Activated CD4-positive, alpha-beta T cell treated with anti-CD3 and anti-CD28 coated beads, Interleukin-2, amount 10 ng/mL, durations not matched to agents 7 days and 5 days (primary cell): ENCODE measurements at regions not wholly inside any gene's neighbourhood (a gene's known extent, or its start where the extent isn't known, plus 50 kb on each side); places are given as distances from the start of the nearest gene placed in this dataset.
A peak's percentile ranks its signal among the peaks of the same experiment; 100 is the strongest.

ENCODE experiments used
- CTCF ChIA-PET: fragments of 350-600 bp; sonication (Branson Sonifier 250); formaldehyde crosslinking; loops from one replicate; lab custom pipeline; 2021; ENCODE audit warnings: antibody characterized with exemption; lab: Charles Lee
- POLR2A ChIA-PET: fragments of 350-600 bp; sonication (Branson Sonifier 250); formaldehyde crosslinking; loops from one replicate; lab custom pipeline; 2021; ENCODE audit warnings: antibody characterized with exemption; lab: Charles Lee
- DNase-seq: peaks from one replicate; pipeline ENCODE4 v3.0.0-alpha.2; 2020
- H3K27ac Mint-ChIP-seq: one replicate; pipeline ENCODE4 v1.8.0; 2021; ENCODE audit warnings: mild to moderate bottlenecking, moderate library complexity, mixed read lengths
- H3K27me3 Mint-ChIP-seq: one replicate; pipeline ENCODE4 v1.8.0; 2021; ENCODE audit warnings: mixed read lengths
- H3K36me3 Mint-ChIP-seq: one replicate; pipeline ENCODE4 v1.8.0; 2021; ENCODE audit warnings: low read depth, mixed read lengths
- H3K4me1 Mint-ChIP-seq: one replicate; pipeline ENCODE4 v1.8.0; 2021; ENCODE audit warnings: mixed read lengths
- H3K4me3 Mint-ChIP-seq: one replicate; pipeline ENCODE4 v1.8.0; 2021; ENCODE audit warnings: mild to moderate bottlenecking, moderate library complexity, mixed read lengths
- H3K9me3 Mint-ChIP-seq: one replicate; pipeline ENCODE4 v1.8.0; 2021; ENCODE audit warnings: mixed read lengths

GRCh38 chr12:115762936-115763335 is 514.6 kb downstream of the MED13L start:
- Mint-ChIP-seq H3K36me3 (no peaks in the 10 kb centered on the region), H3K4me1 (no peaks in the 10 kb centered on the region), H3K4me3 (no peak overlapping the region), H3K27me3 (peaks cover 1% of the 10 kb centered on the region), H3K27ac (no peak overlapping the region), H3K9me3 (no peaks in the 10 kb centered on the region)
- ChIA-PET POLR2A (no interaction called here), CTCF (interaction anchor here (0.7 kb wide), 1 partner anchor 183 kb away, joined by 3 read pairs; no protein-coding TSS in a partner anchor)
- no peak for DNase-seq

- no peaks in the 10 kb centered on the region for H3K4me1 Mint-ChIP-seq
- no peak overlapping the region for H3K4me3 Mint-ChIP-seq
- no peak for DNase-seq
- CTCF ChIA-PET: no interaction called here
- H3K36me3 Mint-ChIP-seq: no peaks in the 10 kb centered on the region
- H3K9me3 Mint-ChIP-seq: no peaks in the 10 kb centered on the region
- POLR2A ChIA-PET: no interaction called here
- H3K27me3 Mint-ChIP-seq: peaks cover 3% of the 10 kb centered on the region
- no peak overlapping the region for H3K27ac Mint-ChIP-seq
Observed at GRCh38 chr12:115761784-115762183, 515.7 kb downstream of the MED13L start.

- Mint-ChIP-seq H3K4me1 (no peaks in the 10 kb centered on the region), H3K36me3 (no peaks in the 10 kb centered on the region), H3K27me3 (peaks cover 10% of the 10 kb centered on the region), H3K9me3 (no peaks in the 10 kb centered on the region), H3K4me3 (no peak overlapping the region), H3K27ac (no peak overlapping the region)
- POLR2A ChIA-PET: no interaction called here
- CTCF ChIA-PET: no interaction called here
- no peak for DNase-seq
Observed at GRCh38 chr12:115760231-115760630, 517.3 kb downstream of the MED13L start.

GRCh38 chr12:115758877-115759620 is 518.4 kb downstream of the MED13L start:
- DNase-seq: no peak
- Mint-ChIP-seq H3K27me3 (peaks cover 16% of the 10 kb centered on the region), H3K9me3 (no peaks in the 10 kb centered on the region), H3K4me3 (no peak overlapping the region), H3K4me1 (no peaks in the 10 kb centered on the region), H3K36me3 (no peaks in the 10 kb centered on the region), H3K27ac (no peak overlapping the region)
- ChIA-PET POLR2A (no interaction called here), CTCF (interaction anchor here (0.6 kb wide), 1 partner anchor 90 kb away, joined by 6 read pairs; no protein-coding TSS in a partner anchor)

GRCh38 chr12:115758183-115758582 is 519.3 kb downstream of the MED13L start:
- POLR2A ChIA-PET: interaction anchor here (0.6 kb wide), 1 partner anchor 19 kb away, joined by 3 read pairs; no protein-coding TSS in a partner anchor
- CTCF ChIA-PET: interaction anchor here (0.6 kb wide), 2 partner anchors 89 to 1053 kb away, joined by 3 to 6 read pairs; no protein-coding TSS in a partner anchor
- no peak for DNase-seq
- Mint-ChIP-seq H3K9me3 (no peaks in the 10 kb centered on the region), H3K27ac (no peak overlapping the region), H3K36me3 (no peaks in the 10 kb centered on the region), H3K27me3 (peaks cover 16% of the 10 kb centered on the region), H3K4me3 (no peak overlapping the region), H3K4me1 (no peaks in the 10 kb centered on the region)

- H3K4me1 Mint-ChIP-seq: no peaks in the 10 kb centered on the region
- no peaks in the 10 kb centered on the region for H3K36me3 Mint-ChIP-seq
- H3K9me3 Mint-ChIP-seq: no peaks in the 10 kb centered on the region
- ChIA-PET POLR2A (no interaction called here), CTCF (no interaction called here)
- H3K27me3 Mint-ChIP-seq: peaks cover 16% of the 10 kb centered on the region
- H3K27ac Mint-ChIP-seq: no peak overlapping the region
- no peak for DNase-seq
- H3K4me3 Mint-ChIP-seq: no peak overlapping the region
Observed at GRCh38 chr12:115756804-115757203, 520.7 kb downstream of the MED13L start.

GRCh38 chr12:115756271-115756670 is 521.2 kb downstream of the MED13L start:
- POLR2A ChIA-PET: no interaction called here
- no peak for DNase-seq
- Mint-ChIP-seq H3K27ac (no peak overlapping the region), H3K4me1 (no peaks in the 10 kb centered on the region), H3K27me3 (peaks cover 16% of the 10 kb centered on the region), H3K9me3 (no peaks in the 10 kb centered on the region), H3K4me3 (no peak overlapping the region), H3K36me3 (no peaks in the 10 kb centered on the region)
- CTCF ChIA-PET: no interaction called here

GRCh38 chr12:115755725-115756085 is 521.8 kb downstream of the MED13L start:
- Mint-ChIP-seq H3K4me1 (no peaks in the 10 kb centered on the region), H3K36me3 (no peaks in the 10 kb centered on the region), H3K27me3 (peaks cover 16% of the 10 kb centered on the region), H3K9me3 (no peaks in the 10 kb centered on the region), H3K27ac (no peak overlapping the region), H3K4me3 (no peak overlapping the region)
- DNase-seq: no peak
- CTCF ChIA-PET: no interaction called here
- POLR2A ChIA-PET: no interaction called here

GRCh38 chr12:115755061-115755724 is 522.3 kb downstream of the MED13L start:
- no peaks in the 10 kb centered on the region for H3K36me3 Mint-ChIP-seq
- CTCF ChIA-PET: no interaction called here
- POLR2A ChIA-PET: no interaction called here
- no peaks in the 10 kb centered on the region for H3K9me3 Mint-ChIP-seq
- H3K4me1 Mint-ChIP-seq: no peaks in the 10 kb centered on the region
- H3K4me3 Mint-ChIP-seq: no peak overlapping the region
- peaks cover 16% of the 10 kb centered on the region for H3K27me3 Mint-ChIP-seq
- DNase-seq: no peak
- H3K27ac Mint-ChIP-seq: no peak overlapping the region

- Mint-ChIP-seq H3K27ac (no peak overlapping the region), H3K27me3 (peaks cover 15% of the 10 kb centered on the region), H3K36me3 (no peaks in the 10 kb centered on the region), H3K4me1 (no peaks in the 10 kb centered on the region), H3K4me3 (no peak overlapping the region), H3K9me3 (no peaks in the 10 kb centered on the region)
- POLR2A ChIA-PET: no interaction called here
- peak; percentile 7 for DNase-seq
- CTCF ChIA-PET: no interaction called here
Observed at GRCh38 chr12:115752913-115753726, 524.4 kb downstream of the MED13L start.

GRCh38 chr12:115752156-115752555 is 525.3 kb downstream of the MED13L start:
- Mint-ChIP-seq H3K4me3 (no peak overlapping the region), H3K27me3 (peaks cover 13% of the 10 kb centered on the region), H3K9me3 (no peaks in the 10 kb centered on the region), H3K27ac (no peak overlapping the region), H3K36me3 (no peaks in the 10 kb centered on the region), H3K4me1 (no peaks in the 10 kb centered on the region)
- DNase-seq: no peak
- ChIA-PET CTCF (interaction anchor here (0.7 kb wide), 1 partner anchor 641 kb away, joined by 3 read pairs; no protein-coding TSS in a partner anchor), POLR2A (no interaction called here)

GRCh38 chr12:115750340-115750739 is 527.2 kb downstream of the MED13L start:
- Mint-ChIP-seq H3K4me1 (no peaks in the 10 kb centered on the region), H3K27me3 (peaks cover 8% of the 10 kb centered on the region), H3K4me3 (no peak overlapping the region), H3K9me3 (no peaks in the 10 kb centered on the region), H3K36me3 (no peaks in the 10 kb centered on the region), H3K27ac (no peak overlapping the region)
- ChIA-PET POLR2A (no interaction called here), CTCF (no interaction called here)
- no peak for DNase-seq
